ENCODE measurements at regions not wholly inside any gene's neighbourhood (a gene's known extent, or its start where the extent isn't known, plus 50 kb on each side); places are given as distances from the start of the nearest gene placed in this dataset.

DNA sequence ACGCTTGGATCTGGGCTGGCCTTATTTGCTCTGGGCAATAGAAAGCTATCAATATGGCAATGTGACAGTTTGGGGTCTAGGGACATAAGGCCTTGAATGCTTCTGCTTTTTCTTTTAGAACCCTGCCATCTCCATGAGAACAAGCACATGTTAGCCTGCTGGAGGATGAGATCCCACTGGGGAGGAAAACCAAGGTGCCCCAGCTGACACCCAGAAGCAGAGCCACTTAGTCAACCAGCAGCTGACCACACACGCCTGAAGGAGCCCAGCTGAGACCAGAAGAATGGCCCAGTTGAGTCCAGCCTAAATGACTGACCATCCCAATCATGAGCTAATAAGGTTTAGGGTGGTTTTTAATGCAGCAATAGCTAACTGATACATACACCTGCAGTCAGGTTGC, 171.2 kb downstream of the AHSP start:
- no peak for TF ChIP-seq POLR2A (IDR thresholded peaks at IDR 0.05)
- TF ChIP-seq, protein P1, sequence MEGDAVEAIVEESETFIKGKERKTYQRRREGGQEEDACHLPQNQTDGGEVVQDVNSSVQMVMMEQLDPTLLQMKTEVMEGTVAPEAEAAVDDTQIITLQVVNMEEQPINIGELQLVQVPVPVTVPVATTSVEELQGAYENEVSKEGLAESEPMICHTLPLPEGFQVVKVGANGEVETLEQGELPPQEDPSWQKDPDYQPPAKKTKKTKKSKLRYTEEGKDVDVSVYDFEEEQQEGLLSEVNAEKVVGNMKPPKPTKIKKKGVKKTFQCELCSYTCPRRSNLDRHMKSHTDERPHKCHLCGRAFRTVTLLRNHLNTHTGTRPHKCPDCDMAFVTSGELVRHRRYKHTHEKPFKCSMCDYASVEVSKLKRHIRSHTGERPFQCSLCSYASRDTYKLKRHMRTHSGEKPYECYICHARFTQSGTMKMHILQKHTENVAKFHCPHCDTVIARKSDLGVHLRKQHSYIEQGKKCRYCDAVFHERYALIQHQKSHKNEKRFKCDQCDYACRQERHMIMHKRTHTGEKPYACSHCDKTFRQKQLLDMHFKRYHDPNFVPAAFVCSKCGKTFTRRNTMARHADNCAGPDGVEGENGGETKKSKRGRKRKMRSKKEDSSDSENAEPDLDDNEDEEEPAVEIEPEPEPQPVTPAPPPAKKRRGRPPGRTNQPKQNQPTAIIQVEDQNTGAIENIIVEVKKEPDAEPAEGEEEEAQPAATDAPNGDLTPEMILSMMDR (IDR thresholded peaks at IDR 0.05) = no peak
